ENCODE measurements at regions not wholly inside any gene's neighbourhood (a gene's known extent, or its start where the extent isn't known, plus 50 kb on each side); places are given as distances from the start of the nearest gene placed in this dataset.

GRCh38 chr7:41241641-41242040 lies 461.2 kb downstream of the INHBA start:
- intact Hi-C loops (cut with DNase I): no loop called here
- ATAC-seq: no peak

GRCh38 chr7:41239596-41239995 lies 463.3 kb downstream of the INHBA start:
- H3K27me3 ChIP-seq: no peaks in the 10 kb centered on the region
- H3K4me1 ChIP-seq: no peaks in the 10 kb centered on the region
- H3K36me3 ChIP-seq: no peaks in the 10 kb centered on the region
- TF ChIP-seq, protein P1, sequence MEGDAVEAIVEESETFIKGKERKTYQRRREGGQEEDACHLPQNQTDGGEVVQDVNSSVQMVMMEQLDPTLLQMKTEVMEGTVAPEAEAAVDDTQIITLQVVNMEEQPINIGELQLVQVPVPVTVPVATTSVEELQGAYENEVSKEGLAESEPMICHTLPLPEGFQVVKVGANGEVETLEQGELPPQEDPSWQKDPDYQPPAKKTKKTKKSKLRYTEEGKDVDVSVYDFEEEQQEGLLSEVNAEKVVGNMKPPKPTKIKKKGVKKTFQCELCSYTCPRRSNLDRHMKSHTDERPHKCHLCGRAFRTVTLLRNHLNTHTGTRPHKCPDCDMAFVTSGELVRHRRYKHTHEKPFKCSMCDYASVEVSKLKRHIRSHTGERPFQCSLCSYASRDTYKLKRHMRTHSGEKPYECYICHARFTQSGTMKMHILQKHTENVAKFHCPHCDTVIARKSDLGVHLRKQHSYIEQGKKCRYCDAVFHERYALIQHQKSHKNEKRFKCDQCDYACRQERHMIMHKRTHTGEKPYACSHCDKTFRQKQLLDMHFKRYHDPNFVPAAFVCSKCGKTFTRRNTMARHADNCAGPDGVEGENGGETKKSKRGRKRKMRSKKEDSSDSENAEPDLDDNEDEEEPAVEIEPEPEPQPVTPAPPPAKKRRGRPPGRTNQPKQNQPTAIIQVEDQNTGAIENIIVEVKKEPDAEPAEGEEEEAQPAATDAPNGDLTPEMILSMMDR (IDR thresholded peaks at IDR 0.05): no peak
- no peak overlapping the region for H3K4me3 ChIP-seq
- intact Hi-C loops (cut with DNase I): no loop called here
- no peak for DNase-seq
- no peak overlapping the region for H3K27ac ChIP-seq
- no peaks in the 10 kb centered on the region for H3K9me3 ChIP-seq
- ATAC-seq: no peak

More at GRCh38 chr7:41241641-41242040, 461.2 kb downstream of the INHBA start:
- no peak overlapping the region for H3K4me3 ChIP-seq
- no peaks in the 10 kb centered on the region for H3K27me3 ChIP-seq
- H3K9me3 ChIP-seq: no peaks in the 10 kb centered on the region
- no peak overlapping the region for H3K27ac ChIP-seq
- no peaks in the 10 kb centered on the region for H3K4me1 ChIP-seq
- no peaks in the 10 kb centered on the region for H3K36me3 ChIP-seq
- TF ChIP-seq, protein P1 (IDR thresholded peaks at IDR 0.05): no peak
- no peak for DNase-seq

DNA sequence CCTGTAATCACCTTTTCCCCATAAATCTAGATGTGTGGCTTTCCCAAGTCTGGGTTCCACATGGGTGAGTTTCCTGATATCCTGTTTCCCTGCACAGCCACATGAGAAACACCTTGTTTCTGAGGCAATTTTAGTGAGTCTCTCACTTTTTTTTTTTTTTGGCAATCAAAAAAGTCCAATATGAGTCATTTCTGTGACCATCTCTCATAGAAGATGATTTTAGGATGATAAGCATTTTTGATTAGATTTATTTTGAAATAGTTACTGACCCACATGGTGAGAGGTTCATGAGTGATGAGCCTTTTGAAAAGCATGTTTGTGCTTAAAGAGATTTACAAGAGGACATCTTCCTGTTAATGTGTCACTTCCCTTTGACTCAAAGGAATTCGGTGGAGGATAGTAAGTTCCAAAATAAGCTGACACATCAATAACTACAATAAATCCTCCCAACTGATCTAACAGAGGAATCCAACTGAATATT lies 464.0 kb downstream of the INHBA start:
- intact Hi-C loops (cut with DNase I): no loop called here
- no peaks in the 10 kb centered on the region for H3K27me3 ChIP-seq
- TF ChIP-seq, protein P1 (IDR thresholded peaks at IDR 0.05): no peak
- no peaks in the 10 kb centered on the region for H3K4me1 ChIP-seq
- no peaks in the 10 kb centered on the region for H3K36me3 ChIP-seq
- no peaks in the 10 kb centered on the region for H3K9me3 ChIP-seq
- ATAC-seq (no peak), DNase-seq (no peak)
- H3K27ac ChIP-seq: no peak overlapping the region
- no peak overlapping the region for H3K4me3 ChIP-seq

DNA sequence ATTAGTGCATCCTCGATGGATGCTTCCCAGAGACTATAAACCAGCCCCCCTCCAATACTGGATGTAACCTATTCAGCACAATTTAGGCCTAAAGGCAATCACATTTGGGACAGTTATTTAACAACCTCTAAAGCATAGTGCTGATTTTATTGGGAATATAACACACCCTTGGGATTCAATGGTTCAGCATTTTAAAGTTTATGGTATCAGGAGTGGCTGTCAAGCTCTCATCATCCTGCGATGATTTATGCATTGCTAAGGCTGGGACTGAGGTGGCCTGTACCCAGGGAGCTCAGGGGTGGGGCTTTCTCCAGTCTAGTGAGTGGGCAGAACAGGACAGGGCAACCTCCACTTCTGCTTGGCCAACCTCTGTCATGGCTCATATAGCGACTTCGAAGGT lies 464.9 kb downstream of the INHBA start:
- Histone ChIP-seq H3K9me3 (no peaks in the 10 kb centered on the region), H3K4me1 (no peaks in the 10 kb centered on the region), H3K27ac (no peak overlapping the region), H3K4me3 (no peak overlapping the region), H3K27me3 (no peaks in the 10 kb centered on the region), H3K36me3 (no peaks in the 10 kb centered on the region)
- DNase-seq (no peak), ATAC-seq (no peak)
- intact Hi-C loops (cut with DNase I): no loop called here
- TF ChIP-seq, protein P1 (IDR thresholded peaks at IDR 0.05): no peak

DNA sequence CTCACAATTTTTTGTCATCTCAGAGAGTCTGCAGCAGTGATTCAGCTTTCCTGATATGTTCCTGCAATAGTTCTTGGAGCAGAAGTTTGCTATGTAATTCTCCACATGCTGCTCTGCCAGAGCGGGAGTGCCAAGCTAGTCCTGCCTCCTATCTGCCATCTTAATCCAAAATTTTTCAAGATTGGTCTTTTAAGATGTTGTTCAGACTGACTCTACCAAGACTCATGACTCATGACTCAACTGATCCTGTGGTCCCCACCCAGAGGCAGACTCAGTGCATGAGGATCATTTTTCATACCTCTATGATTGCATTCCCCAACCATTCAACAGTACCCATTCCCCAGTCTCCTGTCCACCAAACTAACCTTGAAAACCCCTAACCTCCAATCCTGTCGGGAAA lies 470.8 kb downstream of the INHBA start:
- H3K27ac ChIP-seq: no peak overlapping the region
- no peaks in the 10 kb centered on the region for H3K27me3 ChIP-seq
- no peak for ATAC-seq
- no peak for DNase-seq
- H3K36me3 ChIP-seq: no peaks in the 10 kb centered on the region
- no peak overlapping the region for H3K4me3 ChIP-seq
- intact Hi-C loops (cut with DNase I): no loop called here
- no peaks in the 10 kb centered on the region for H3K9me3 ChIP-seq
- TF ChIP-seq, protein P1 (IDR thresholded peaks at IDR 0.05): no peak
- H3K4me1 ChIP-seq: no peaks in the 10 kb centered on the region
